GM18498 (cell line): ENCODE measurements at regions not wholly inside any gene's neighbourhood (a gene's known extent, or its start where the extent isn't known, plus 50 kb on each side); places are given as distances from the start of the nearest gene placed in this dataset.
"Not testable (repeated sequence)": the region's sequence is repeated elsewhere in the genome, so short reads cannot be mapped to it uniquely, and the experiment has no call there.

ENCODE experiments used
- ATAC-seq: cut with Tn5 transposase; IDR thresholded peaks from one replicate; pipeline ENCODE4 v1.9.1; 2021; ENCODE audit warnings: mild to moderate bottlenecking, moderate library complexity; ENCODE audit not compliant: unreplicated experiment

DNA sequence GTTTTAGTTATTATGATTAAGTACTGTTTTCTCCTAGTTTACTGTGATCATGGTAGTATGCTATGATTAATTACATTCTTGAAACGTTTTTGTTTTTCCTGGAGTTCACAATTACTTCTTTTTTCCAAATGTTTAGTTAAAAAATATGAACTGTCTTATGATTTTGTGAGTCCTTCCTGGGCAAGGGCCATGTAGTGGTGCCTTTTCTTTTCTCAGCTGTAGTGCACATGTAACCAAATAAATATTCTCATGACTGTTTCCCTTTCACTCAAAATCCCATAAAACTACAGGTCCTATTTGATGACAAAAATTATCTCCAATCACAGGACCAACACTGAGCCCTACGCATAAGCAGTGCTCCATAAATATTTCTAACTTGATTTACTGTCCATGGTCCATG lies 118.9 kb upstream of the EGR2 start:
- ATAC-seq: no peak

DNA sequence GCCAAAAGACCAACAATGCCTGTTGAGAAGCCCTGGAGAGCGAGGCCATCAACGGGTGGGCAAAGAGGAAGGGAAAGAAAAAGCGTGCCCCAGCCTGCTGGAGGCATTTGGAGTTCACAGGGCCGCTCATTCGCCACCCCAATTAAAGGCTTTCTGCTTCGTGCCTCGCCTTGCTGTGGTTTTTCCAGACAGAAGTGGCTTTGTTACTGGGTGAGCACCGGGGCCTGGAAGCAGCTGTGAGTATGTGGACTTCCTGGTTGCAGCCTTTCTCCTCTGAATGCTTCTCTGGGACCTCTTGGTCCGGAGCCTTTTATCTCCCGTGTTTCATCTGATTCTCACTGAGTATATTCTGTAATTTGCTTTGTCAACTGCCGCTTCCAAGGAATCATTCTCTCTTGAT lies 118.1 kb upstream of the EGR2 start:
- no peak for ATAC-seq

DNA sequence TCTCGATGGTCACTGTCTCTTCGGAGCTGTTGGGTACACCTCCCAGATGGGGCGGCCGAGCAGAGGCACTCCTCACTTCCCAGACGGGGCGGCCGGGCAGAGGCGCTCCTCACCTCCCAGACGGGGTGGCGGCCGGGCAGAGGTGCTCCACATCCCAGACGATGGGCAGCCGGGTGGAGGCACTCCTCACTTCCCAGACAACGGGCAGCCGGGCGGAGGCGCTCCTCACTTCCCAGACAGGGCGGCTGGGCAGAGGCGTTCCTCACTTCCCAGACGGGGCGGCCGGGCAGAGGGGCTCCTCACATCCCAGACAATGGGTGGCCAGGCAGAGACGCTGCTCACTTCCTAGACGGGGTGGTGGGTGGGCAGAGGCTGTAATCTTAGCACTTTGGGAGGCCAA lies 112.6 kb upstream of the EGR2 start:
- not testable (repeated sequence) for ATAC-seq

DNA sequence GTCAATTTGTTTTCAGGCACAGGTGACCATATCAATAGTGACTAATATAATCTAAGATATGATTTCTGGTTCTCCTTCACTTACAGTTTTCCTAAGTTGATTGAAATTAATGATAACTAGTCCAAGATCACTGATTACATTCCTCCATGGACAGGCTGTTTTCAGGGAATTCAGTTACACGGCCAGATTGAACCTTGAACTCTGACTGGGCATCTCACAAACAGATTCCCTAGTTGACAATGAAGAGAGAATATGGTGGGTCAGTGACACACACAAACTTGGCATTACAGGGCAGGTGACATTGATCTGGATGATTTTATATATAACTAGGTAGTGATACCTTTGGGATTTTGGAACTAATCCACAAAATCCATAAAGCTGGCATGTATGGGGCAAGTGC lies 110.2 kb upstream of the EGR2 start:
- ATAC-seq: no peak

DNA sequence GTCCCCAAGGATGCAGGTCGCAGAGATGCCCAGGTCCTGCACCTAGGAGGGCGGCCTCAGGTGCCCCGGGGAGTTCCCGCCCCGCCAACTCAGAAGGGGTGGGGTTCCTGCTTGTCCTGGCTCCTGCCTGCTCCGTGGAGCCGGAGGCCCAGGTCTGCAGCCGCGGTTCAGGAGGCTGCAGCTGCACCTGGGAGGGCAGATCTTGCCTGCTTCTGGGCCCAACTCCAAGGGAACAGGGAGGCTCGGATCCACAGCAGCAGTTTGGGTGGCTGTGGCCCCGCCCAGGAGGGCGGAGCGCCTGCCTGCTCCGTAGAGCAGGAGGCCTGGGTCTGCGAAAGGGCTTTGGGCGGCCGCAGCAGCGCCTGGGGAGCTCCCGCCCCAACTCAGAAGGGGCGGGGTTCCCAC lies 108.2 kb upstream of the EGR2 start:
- ATAC-seq: no peak

DNA sequence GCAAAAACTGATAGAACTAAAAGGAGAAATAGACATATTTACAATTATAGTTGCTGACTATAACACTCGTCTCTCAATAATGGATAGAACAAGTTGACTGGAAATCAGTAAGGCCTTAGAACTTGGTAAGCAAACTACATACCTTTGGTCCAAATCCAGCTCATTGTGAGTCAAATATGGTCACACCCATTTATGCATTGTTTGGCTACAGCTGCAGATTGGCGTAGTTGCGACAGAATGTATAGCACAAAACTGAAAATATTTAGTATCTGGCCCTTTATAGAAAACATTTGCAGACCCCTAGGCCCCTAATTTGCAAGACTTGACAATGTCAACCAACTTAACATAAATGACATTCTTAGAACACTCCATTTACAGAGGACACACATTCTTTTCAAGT lies 103.6 kb upstream of the EGR2 start:
- ATAC-seq: no peak

DNA sequence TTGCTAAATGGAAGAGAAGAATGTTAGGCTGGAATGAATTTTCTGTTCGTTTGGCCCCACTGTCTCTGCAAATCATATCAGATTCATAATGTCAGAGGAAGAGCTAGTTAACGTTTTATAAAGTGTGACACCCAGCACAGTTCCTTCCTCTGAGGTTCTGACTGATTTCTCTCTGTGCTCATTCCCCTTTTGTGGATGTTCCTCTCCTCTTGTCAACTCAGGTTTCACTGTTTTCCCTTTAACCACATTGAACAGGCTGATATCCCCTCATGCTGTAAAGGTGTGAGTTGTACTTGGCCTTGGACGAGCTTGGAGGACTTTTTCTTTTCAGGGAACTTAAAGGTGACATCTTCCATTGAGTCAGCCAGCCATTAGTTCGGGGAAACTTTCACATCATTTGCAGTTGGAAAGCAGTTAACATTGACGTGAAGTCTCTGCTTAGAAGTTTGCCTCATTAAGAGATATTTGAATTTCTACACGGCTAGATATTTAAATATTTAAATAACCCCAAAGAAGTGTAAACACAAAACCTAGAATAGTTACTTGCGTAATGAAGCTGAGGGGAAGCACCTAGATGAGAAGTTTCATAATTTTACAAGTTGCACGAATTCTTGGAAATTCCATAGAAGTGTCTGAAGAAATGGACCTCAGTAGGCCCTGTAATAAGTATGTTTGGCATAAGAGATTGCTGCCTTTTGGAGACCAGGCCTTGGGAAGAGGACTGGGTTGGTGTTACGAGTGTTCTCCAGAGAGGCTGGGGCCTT lies 101.5 kb upstream of the EGR2 start:
- ATAC-seq: no peak

DNA sequence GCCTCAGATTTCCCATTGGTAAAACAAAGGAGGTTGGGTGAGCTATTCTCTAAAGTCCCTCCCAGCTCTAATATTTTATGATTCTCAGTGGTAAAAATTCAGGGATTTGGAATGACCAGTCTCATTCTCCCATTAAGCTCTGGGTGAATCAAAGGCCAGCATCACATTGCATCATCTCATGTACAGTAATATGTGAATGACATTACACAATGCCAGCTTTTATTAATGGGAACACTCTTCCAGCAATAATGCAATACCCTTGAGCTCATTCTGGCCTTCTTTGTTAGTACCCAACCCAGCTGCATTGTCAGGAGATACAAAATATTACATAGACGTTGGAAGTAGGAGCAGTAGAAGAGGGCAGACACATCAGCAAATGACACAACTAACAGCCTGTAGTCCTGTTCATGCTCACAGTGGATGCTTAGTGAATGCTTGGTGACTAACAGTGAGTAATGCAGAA lies 100.0 kb upstream of the EGR2 start:
- no peak for ATAC-seq

DNA sequence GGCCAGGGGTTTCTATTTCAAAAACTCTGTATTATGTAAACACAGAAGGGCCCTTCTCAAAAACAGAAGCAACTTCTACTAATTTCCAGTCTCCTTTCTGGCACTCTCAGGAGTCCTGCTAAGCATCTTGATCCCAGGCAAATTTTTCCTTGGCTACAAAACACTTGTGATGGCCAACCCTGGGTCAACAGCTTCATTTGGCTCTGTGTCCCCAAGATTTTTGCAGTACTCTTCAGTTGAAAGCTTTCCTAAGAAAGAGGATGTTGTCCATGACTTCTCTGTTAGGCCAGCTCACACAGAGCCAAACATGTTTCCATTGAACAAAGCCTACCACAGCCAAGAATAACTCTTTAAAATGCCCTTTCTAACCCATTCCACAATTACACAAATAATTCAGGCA lies 99.0 kb upstream of the EGR2 start:
- no peak for ATAC-seq

DNA sequence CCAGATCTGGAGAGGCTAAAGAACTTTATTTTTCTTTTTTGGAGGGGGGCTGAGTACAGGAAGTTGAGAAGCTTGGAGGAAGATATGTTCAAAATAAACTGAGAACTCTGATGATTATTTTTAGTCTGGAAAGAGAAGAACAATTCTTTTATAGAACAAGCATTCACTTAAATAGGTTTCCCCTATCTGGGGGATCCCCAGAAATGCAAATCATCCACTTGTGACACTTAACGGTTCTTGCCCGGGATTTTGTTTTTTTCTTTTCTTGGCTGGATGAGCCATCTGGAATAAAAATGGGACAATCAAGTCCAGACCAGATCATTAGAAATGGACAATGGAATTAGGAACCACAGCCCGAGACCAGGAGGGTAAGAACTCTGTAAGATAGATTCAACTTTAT lies 95.9 kb upstream of the EGR2 start:
- no peak for ATAC-seq

DNA sequence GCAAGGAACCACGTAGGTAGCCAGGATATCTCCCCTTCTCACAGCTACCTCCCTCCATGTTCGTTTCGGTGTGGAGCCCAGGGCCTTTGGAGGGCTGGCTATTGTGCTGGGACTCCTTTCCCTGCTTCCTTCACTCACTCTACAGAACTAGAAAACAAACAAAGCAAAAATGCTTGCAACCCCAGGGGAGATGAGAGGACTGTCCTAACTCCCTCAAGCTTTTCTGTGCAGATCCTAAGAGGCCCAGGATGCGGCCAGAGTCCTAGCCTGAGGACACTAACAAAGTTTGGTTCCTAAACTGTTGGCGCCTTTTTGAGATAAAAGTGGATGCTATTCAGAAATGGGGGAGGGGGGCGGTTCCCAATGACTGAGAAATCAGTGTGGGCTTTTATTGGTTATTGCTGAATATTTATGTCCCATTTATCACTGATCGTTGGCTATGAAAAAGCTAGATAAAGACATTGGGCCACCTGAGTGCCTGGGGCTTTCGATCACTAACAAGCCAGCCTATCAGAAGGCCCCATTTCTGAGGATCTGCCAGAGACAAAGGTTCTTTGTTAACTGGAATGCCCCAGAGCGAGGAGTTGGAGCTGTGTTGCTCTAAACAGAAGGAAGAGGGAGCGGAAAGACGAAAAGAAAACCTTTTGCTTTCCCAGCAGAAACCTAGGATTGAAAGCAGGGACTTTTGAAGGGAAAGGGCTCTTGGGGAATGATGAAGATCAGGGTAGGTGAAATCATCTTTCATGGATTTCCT lies 95.2 kb upstream of the EGR2 start:
- ATAC-seq: no peak

DNA sequence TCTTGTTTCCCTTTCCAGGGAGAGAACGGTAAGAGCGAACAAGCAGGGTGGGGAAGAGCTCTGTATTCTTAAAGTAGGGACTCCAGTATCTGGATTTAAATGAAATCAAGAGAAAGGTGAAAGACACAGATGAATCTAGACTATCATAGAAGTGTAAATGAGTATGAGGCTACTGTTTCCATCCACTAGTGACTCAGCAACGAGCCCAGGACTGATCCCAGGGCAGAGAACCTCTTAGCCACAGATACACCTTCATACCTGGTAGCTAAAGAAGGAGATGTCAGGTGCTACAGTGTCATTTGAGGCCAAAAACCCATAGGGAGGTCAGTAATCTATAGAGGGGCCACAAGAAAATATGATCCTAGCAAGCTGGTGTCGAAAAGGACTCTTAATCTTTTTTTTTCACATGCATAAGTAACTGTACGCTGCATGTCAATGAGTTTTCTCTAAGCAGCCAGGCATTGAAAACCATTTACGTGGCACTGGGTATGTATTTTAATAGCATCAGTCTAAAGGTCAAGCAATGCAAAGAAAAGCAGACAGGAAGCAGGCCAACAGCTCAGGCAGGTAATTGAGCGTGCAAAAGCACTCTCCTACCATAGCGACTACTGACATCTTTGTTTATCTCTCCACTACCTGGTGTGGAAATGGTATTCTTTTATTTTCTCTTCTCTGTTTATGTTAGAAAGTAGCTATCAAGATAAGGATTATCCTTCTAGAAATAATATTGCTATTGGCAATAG lies 91.5 kb upstream of the EGR2 start:
- peak; percentile 67 for ATAC-seq

DNA sequence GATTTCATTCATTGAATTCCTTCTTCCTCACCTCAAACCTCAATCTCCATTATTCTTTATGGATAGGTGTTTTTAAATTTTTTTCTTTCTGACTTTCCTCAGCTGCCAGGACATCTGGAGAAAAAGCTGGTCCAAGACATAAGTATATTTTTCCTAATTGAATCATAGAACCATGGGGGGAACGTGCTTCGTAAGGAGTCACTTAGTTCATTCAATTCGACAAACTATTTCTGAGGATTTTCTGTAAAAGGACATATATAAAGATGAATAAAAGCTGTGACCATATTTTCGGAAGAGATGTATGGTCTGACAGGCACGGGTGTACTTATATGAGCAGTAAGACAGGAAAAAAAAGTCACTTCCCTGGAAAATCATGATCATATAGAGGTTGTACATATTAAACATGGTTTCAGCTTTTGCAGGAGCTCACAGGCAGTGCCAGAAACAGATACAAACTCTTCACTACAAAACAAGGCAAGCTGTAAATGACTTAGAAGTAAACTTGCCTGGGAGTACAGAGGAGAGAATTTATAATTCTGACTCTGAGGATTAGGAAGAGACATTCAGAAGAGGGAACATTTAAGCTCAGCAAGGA lies 88.2 kb upstream of the EGR2 start:
- ATAC-seq: no peak

DNA sequence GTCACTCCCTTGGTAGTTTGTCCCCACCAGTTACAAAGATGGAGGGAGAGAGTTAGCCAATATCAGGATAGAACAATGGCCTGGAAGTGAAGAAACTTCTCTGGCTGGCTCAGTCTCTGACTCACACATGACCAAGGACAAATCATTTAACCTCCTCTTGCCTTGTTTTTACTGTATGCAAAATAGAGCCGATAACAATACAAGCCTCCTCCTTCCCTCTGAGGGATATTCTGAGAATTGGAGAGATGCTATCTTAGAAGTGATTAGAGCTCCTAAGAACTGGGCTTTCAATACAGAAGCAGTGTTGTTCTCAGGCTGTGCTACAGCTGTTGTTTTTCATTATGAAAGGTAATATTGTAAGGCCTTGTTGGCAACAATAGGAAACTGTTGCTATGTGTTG lies 87.7 kb upstream of the EGR2 start:
- ATAC-seq: no peak

DNA sequence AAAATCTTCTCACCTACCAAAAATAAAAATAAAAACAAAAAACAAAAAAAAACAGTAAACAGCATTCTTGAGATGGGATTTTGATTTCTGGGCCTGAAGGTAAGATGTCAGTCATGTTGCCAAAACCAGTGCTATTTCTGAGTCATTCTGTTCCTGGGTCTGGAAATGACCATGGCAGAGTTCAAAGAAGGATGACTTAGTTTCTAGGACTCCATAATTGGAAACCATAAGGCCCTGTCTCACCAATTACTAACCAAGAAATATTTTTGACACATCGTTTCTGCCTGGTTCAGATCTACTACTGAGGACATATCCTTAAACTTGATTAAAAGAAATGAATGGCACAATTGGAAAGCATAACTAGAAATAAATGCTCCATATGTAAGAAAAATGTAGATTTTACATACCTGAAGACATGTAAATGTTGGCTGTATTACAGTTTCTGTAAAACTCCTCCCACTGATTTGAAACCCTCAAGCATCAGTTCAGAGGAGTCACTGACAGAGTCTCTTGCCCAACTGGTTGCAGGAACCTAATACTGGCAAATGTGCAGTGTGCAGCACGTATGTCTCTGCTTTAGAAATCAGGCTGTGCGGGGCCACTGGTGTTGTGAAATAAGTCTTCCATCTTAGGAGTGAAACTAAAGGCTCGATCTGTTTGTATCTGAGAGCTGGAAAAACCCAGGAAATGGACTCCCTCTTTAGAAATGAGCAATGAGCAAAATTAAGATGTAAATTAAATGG lies 84.8 kb upstream of the EGR2 start:
- ATAC-seq: no peak

DNA sequence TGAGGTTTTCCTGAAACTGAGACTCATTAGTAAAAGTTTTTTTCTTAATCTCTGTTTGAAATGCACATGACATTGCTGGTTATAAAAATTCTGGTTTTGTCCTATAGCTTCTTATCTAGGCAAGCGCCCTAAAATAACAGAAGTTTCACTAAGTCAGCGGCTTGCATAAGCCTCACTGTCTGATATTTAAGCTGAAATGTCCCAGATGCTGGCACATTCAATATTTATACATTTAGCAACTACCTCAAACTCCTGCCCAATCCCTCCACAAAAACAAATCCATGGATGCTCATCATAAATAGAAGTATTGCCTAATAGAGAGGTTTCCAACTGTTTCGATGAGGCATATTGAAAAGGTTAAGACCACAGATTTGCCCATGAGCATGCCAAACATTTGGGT lies 83.1 kb upstream of the EGR2 start:
- ATAC-seq: no peak

DNA sequence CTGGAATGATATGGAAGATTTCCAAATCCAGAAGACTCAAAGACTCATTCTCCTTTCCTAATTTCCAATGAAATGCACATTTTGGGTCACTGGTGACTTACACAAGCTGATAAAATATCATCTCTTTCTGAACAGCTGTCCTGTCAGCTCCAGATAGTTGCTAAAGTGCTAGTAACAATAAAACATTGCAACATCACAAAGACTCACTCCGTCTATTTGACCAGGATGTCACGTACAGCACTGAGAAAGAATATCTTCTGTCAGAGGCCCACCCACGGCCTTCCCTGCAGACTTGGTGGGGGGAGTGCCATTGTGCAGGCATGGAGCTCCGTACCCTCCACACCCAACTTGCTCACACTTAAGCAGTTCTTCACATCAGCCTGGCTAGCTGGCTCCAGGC lies 78.9 kb upstream of the EGR2 start:
- no peak for ATAC-seq

DNA sequence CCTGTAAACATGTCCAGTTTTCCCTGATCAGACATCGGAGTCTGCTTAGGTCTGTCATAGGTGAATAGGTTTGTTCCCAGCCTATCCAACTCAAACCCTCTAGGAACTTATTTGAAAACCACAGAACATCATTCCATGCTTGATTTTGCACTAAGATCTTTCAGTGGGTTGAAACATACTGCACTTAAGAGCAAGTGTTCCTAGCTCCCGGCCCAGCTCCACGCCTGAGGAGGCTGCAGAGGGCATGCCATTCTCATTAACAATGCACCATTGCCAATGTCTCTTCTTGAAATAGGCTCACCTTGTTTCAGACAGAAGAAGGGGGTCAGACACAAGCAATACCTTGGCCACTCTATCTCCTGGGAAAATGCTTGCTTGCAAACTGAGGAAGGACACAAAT lies 78.0 kb upstream of the EGR2 start:
- ATAC-seq: no peak

DNA sequence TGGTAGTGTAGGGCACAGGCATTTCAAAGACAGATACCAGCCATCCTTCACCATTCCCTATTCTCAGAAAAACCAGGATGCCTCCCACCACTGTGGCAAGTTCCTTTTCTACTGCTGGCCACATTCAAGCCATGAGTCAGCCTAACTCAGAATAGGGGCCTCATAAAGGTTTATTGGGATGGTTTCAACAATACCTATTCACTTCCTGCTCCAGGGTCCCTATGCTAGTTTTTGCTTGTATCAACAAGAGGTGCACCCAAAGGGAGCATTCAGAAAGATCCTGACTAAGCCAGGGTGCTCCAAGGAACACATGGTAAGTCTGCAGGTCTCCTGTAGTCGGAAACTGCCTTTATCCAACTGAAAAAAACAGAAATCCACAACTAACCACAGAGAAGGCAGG lies 76.9 kb upstream of the EGR2 start:
- no peak for ATAC-seq

DNA sequence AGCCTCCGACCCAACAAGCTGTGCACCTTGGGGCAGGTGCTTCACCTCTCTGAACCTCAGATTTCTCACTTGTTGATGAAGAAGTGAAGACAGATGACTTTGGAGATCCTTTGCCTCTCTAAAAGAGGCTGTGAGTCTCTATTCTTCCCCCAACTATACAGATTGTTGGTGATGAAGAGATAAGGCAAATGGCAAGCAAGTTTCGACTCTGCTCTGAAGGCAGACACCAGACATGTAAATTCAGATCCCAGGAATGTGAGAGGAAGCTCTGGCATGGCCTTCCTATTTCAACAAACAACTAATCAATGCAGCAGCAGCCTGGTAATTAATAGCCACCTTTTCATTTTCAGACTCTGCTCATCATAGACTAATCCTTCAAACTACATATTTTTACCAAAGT lies 74.2 kb upstream of the EGR2 start:
- ATAC-seq: no peak

DNA sequence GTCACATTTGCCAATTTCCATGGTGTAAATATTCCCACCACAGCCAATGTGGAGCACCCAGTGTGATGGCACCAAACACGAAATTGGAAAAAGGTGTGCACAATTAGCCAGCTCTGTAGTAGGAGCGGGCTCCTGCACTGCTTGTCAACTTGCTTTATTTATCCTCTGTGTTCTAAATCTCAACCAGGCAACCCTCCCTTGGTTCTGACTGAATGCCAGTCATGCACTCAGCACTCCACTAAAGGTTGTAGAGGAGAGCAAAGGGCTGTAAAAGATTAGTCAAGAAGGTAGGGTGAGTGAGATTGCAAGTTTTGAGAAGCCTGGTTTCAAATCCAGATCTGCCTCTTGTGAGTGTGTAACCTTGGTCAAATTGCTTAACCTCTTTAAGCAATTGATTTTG lies 71.5 kb upstream of the EGR2 start:
- no peak for ATAC-seq
